Testis (tissue), 2 donors: ENCODE measurements at regions not wholly inside any gene's neighbourhood (a gene's known extent, or its start where the extent isn't known, plus 50 kb on each side); places are given as distances from the start of the nearest gene placed in this dataset.

Source experiments
- POLR2A ChIP-seq: fragments of 450-650 bp; IDR thresholded peaks from one replicate; pipeline ENCODE4 v1.6.1; 2017; ENCODE audit warnings: antibody characterized with exemption, mild to moderate bottlenecking, moderate library complexity
- TF ChIP-seq, protein P1 (sequence below), 3 experiments: fragments of 450-650 bp in 2 of 3; fragments of 200-600 bp in 1 of 3; sonication (generic) in 1 of 3; IDR thresholded peaks; one replicate each; pipeline ENCODE4 v1.5.1; 2016 to 2019; ENCODE audit warnings: antibody characterized with exemption in 3 of 3, mild to moderate bottlenecking in 2 of 3, moderate library complexity in 1 of 3

DNA sequence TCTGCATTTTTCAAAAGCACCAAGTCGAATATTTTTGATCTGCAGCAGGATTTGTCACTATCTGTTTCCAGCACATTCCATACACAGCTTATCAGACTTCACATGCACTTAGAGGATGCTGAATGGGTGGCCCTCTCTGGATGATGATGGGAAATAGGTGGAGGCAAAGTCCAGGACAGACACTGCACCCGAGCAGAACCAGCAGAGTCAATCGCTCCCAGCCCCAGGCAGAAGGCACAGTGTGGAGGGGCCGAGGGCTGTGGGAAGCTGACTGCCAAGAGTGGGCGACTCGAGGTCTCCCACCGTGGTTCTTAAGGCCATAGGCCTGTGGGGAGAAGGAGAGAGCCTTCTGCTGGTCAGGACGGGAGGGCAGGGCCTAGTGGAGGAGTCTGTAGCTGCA lies 490.2 kb upstream of the MGMT start:
- TF ChIP-seq POLR2A = no peak
- TF ChIP-seq, protein P1, sequence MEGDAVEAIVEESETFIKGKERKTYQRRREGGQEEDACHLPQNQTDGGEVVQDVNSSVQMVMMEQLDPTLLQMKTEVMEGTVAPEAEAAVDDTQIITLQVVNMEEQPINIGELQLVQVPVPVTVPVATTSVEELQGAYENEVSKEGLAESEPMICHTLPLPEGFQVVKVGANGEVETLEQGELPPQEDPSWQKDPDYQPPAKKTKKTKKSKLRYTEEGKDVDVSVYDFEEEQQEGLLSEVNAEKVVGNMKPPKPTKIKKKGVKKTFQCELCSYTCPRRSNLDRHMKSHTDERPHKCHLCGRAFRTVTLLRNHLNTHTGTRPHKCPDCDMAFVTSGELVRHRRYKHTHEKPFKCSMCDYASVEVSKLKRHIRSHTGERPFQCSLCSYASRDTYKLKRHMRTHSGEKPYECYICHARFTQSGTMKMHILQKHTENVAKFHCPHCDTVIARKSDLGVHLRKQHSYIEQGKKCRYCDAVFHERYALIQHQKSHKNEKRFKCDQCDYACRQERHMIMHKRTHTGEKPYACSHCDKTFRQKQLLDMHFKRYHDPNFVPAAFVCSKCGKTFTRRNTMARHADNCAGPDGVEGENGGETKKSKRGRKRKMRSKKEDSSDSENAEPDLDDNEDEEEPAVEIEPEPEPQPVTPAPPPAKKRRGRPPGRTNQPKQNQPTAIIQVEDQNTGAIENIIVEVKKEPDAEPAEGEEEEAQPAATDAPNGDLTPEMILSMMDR (IDR thresholded peaks at IDR 0.05) = no peak
